Activated CD4-positive, alpha-beta T cell treated with anti-CD3 and anti-CD28 coated beads, Interleukin-2, Interleukin-6, amounts not matched to agents 100 ng/mL and 50 ng/mL, durations not matched to agents 16 hours and 8 hours (primary cell): ENCODE measurements at regions not wholly inside any gene's neighbourhood (a gene's known extent, or its start where the extent isn't known, plus 50 kb on each side); places are given as distances from the start of the nearest gene placed in this dataset.

Experiments
- DNase-seq: peaks from one replicate; pipeline ENCODE4 v3.0.0-alpha.2; 2020

- no peak for DNase-seq
These were observed 61.8 kb upstream of the ETS2 start for GRCh38 chr21:38743772-38744529.

- no peak for DNase-seq
These were observed 60.9 kb upstream of the ETS2 start for GRCh38 chr21:38744861-38745260.

- DNase-seq: no peak
These were observed 57.9 kb upstream of the ETS2 start for GRCh38 chr21:38747810-38748209.

DNA sequence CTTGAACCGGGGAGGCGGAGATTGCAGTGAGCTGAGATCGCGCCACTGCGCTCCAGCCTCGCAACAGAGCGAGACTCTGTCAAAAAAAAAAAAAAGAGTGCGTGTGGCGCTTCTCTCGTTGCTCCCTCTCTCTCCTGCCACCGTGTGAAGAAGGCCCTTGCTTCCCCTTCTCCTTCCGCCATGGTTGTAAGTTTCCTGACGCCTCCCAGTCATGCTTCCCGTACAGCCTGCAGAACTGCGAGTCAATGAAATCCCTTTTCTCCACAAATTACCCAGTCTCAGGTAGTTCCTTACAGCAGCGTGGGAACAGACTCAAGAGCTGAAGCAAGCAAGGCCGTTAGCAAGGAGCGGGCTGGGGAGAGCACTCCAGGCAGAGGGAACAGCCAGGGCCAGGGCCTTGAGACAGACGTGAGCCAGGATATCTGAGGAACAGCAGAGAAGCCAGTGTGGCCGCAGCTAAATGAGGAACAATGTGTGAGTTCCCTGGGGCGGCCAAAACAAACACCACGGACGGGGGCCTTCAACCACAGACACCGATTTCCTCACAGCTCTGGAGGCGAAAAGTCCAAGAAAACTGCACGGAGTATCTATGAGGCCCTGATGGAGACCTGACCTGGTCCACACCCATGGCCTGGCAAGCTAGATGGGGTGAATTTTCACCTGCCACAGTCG, 54.2 kb upstream of the ETS2 start:
- DNase-seq: no peak

GRCh38 chr21:38752051-38752505, 53.7 kb upstream of the ETS2 start:
- DNase-seq: no peak

DNA sequence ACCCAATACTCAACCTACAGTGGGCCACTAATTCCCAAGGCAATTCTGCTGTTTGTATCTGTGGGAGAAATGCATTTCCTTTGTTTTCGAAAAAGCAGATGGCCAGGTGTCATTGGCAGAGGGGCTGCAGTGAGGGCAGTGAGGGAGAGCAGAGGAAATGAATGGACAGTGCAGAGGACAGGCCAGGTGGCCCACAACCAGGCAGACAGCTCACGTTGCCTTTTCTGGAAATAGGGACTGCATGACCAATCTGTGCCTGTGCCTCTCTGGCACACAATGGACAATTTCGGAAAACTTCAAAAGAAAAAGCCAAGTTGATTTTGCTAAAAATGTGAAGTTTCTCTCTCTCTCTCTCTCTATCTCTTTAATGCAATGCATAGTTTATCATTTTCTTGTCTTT, 52.6 kb upstream of the ETS2 start:
- no peak for DNase-seq

DNA sequence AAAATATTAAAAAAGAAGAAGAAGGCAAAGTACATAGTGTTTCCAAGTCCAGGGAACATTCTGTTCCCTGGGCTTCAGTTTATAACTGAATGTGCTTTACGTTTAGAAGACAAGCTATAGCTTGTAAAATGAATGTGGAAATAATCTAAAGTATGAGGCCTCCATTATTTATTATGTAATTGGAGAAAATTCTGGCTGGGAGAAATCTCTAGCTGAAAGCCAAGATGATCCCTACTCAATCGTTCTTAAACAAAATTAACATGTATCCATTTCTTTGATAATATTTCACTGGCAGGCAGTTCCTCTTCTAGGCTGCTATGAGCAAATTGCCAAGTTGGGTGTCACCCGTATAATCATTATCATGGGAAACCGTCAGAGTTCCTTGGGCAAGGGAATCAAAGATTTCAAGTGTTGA, 52.2 kb upstream of the ETS2 start:
- DNase-seq: no peak
